ENCODE measurements at regions not wholly inside any gene's neighbourhood (a gene's known extent, or its start where the extent isn't known, plus 50 kb on each side); places are given as distances from the start of the nearest gene placed in this dataset.

- no peak for DNase-seq (ENCODE audit: low read depth in 2 of 2)
- H3K4me3 ChIP-seq (replicated peaks in 1 of 2; ENCODE audit: low read depth in 2 of 2, low read length in 2 of 2) = no peak overlapping the region
- TF ChIP-seq CTCF (IDR thresholded peaks at IDR 0.05; ENCODE audit: low read depth, low read length) = no peak
Observed at GRCh38 chr2:56086336-56086735, 97.5 kb upstream of the CCDC85A start.

- TF ChIP-seq CTCF (IDR thresholded peaks at IDR 0.05; ENCODE audit: low read depth, low read length) = no peak
- peak in 1 of 2 donors; percentile 15 for DNase-seq (ENCODE audit: low read depth in 2 of 2)
Observed at GRCh38 chr2:56088411-56088810, 95.4 kb upstream of the CCDC85A start.

GRCh38 chr2:56089931-56090330 is 93.9 kb upstream of the CCDC85A start:
- no peak overlapping the region for H3K4me3 ChIP-seq (replicated peaks in 1 of 2; ENCODE audit: low read depth in 2 of 2, low read length in 2 of 2)

More at GRCh38 chr2:56088411-56088810, 95.4 kb upstream of the CCDC85A start:
- no peak overlapping the region for H3K4me3 ChIP-seq (replicated peaks in 1 of 2; ENCODE audit: low read depth in 2 of 2, low read length in 2 of 2)

GRCh38 chr2:56099963-56100362 is 83.8 kb upstream of the CCDC85A start:
- no peak for TF ChIP-seq CTCF (IDR thresholded peaks at IDR 0.05; ENCODE audit: low read depth, low read length)
- no peak overlapping the region for H3K4me3 ChIP-seq (replicated peaks in 1 of 2; ENCODE audit: low read depth in 2 of 2, low read length in 2 of 2)
- DNase-seq (ENCODE audit: low read depth in 2 of 2) = no peak

More at GRCh38 chr2:56089931-56090330, 93.9 kb upstream of the CCDC85A start:
- no peak for TF ChIP-seq CTCF (IDR thresholded peaks at IDR 0.05; ENCODE audit: low read depth, low read length)
- no peak for DNase-seq (ENCODE audit: low read depth in 2 of 2)

- DNase-seq (ENCODE audit: low read depth in 2 of 2) = peak in 1 of 2 donors; percentile 14
- no peak for TF ChIP-seq CTCF (IDR thresholded peaks at IDR 0.05; ENCODE audit: low read depth, low read length)
- no peak overlapping the region for H3K4me3 ChIP-seq (replicated peaks in 1 of 2; ENCODE audit: low read depth in 2 of 2, low read length in 2 of 2)
Observed at GRCh38 chr2:56100791-56101312, 82.9 kb upstream of the CCDC85A start.

GRCh38 chr2:56102098-56102497 is 81.7 kb upstream of the CCDC85A start:
- no peak overlapping the region for H3K4me3 ChIP-seq (replicated peaks in 1 of 2; ENCODE audit: low read depth in 2 of 2, low read length in 2 of 2)
- TF ChIP-seq CTCF (IDR thresholded peaks at IDR 0.05; ENCODE audit: low read depth, low read length) = no peak
- no peak for DNase-seq (ENCODE audit: low read depth in 2 of 2)

- peak; percentile 20 to 81 for DNase-seq (ENCODE audit: low read depth in 2 of 2)
- TF ChIP-seq CTCF (IDR thresholded peaks at IDR 0.05; ENCODE audit: low read depth, low read length) = no peak
- H3K4me3 ChIP-seq (replicated peaks in 1 of 2; ENCODE audit: low read depth in 2 of 2, low read length in 2 of 2) = no peak overlapping the region
Observed at GRCh38 chr2:56102866-56103265, 80.9 kb upstream of the CCDC85A start.
